Pancreas (tissue), 10 donors: ENCODE measurements at regions not wholly inside any gene's neighbourhood (a gene's known extent, or its start where the extent isn't known, plus 50 kb on each side); places are given as distances from the start of the nearest gene placed in this dataset.
"Not testable (repeated sequence)": the region's sequence is repeated elsewhere in the genome, so short reads cannot be mapped to it uniquely, and the experiment has no call there.

Experiments used
- ATAC-seq, 4 donors: fragments of 200-7000 bp; cut with Tn5 transposase; one replicate each; pipeline versions ENCODE4 v1.8.0 to v1.9.1; 2020; ENCODE audit warnings: mild to moderate bottlenecking in 4 of 4, moderate library complexity in 4 of 4
- DNase-seq, 6 donors: peaks; one replicate each; pipeline ENCODE4 v3.0.0-alpha.2; 2020
- FAIRE-seq: peaks from 2 replicates; lab custom pipeline; 2012; peaks lifted over from hg19 to GRCh38; lab: Jason Lieb, UNC
- H3K27ac ChIP-seq, 4 donors: fragments of 200-600 bp; sonication (generic); 1 replicate in 3 of 4; 2 replicates in 1 of 4; pipeline versions ENCODE4 v1.5.0 to v1.8.0; 2020
- H3K27me3 ChIP-seq, 4 donors: fragments of 200-600 bp; one replicate each; pipeline ENCODE4 v1.8.0; 2021
- H3K36me3 ChIP-seq, 3 donors: fragments of 200-600 bp; sonication (generic) in 1 of 3; one replicate each; pipeline versions ENCODE4 v1.5.0 to v1.8.0; 2020 to 2021
- H3K4me1 ChIP-seq, 3 donors: fragments of 200-600 bp; one replicate each; pipeline ENCODE4 v1.8.0; 2021
- H3K4me3 ChIP-seq, 4 donors: fragments of 200-600 bp; sonication (generic) in 2 of 4; one replicate each; pipeline versions ENCODE4 v1.5.0 to v1.8.0; 2020 to 2021
- H3K9me3 ChIP-seq, 4 donors: fragments of 200-600 bp; one replicate each; pipeline ENCODE4 v1.8.0; 2021
- WGBS, 2 donors: extraction: QIAGEN DNeasy Blood & Tissue Kit; methylation state at CpG; one replicate each; pipeline ENCODE4 v1.1.7; 2013; 5-methylcytosine and 5-hydroxymethylcytosine counted together
- intact Hi-C, 3 donors: fragments of 100-400 bp; cut with DNase I; formaldehyde crosslinking; loops; one replicate each; pipeline versions ENCODE4 v1.11.1 to v1.14.2; 2022
- TF ChIP-seq, protein P1 (sequence below), 4 donors: fragments of 200-600 bp; sonication (generic) in 3 of 4; IDR thresholded peaks; one replicate each; pipeline versions ENCODE4 v1.5.0 to v1.8.0; 2021; ENCODE audit warnings: antibody characterized with exemption in 4 of 4
- donor health status: healthy with polysubstance abuse.
- donor health status: DM: no; HTN: no; CAD: no; lungs with moderate emphysema.
- donor health status: DM: no; HTN: no; CAD: no.
- donor health status: control.
- donor health status: control.
- donor health status: Bipolar disorder and iron deficiency.
- donor health status: DM: yes; HTN: yes; CAD: no.
- donor health status: DM: no; HTN: no; CAD: no.
- donor health status: DM: no; HTN: no; CAD: no.
- donor health status: DM: yes; HTN: yes; CAD: no.

DNA sequence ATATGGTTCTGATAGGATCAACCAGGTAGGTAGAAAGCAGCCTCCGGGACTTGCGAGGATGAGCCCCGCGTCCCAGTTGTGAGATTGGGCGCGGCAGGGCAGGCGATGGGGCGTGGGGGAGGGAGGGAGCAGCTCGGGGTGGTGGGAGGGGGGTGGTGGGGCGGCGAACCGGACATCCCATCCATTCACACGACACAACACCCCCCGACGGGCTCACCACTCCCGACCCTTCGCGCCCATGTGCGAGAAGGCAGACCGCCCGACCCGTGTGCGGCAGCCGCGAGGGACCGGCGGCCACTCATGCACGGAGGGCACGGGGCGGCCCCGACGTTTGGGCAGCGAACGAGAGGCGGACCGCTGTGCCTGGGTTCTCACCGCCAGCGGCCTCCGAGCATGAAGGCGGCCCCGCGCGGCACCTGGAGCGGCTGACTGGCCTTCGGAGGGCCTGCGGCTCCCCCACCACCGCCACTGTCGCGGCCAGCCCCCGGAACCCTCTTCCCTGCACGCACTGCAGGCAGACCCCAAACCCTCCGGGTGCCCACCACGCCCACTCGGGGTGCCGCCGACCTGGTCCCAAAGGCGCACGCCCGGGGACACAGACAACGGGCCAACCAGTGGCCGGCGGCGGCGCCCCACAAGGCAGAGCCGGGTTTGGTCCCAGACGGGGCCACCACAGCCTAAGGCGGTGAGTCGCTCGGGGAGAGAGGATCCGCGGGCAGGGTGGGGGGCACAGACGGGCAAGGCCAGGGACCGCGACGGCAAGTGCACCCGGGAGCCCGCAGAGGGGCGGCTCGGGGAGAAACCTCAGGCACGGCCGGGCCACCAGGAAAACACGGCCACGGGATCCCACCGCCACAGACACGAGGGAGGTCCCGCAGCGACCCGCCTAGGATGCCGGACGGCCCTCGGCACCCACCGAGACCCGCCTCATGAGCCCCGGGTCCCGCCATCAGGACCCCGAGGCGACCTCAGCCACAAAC, 769.2 kb upstream of the DEFB115 start:
- Histone ChIP-seq H3K27me3 (no peaks in the 10 kb centered on the region), H3K4me1 (no peaks in the 10 kb centered on the region), H3K36me3 (no peaks in the 10 kb centered on the region), H3K4me3 (no peak overlapping the region), H3K9me3 (no peaks in the 10 kb centered on the region), H3K27ac (no peak overlapping the region)
- no peak for ATAC-seq
- TF ChIP-seq, protein P1, sequence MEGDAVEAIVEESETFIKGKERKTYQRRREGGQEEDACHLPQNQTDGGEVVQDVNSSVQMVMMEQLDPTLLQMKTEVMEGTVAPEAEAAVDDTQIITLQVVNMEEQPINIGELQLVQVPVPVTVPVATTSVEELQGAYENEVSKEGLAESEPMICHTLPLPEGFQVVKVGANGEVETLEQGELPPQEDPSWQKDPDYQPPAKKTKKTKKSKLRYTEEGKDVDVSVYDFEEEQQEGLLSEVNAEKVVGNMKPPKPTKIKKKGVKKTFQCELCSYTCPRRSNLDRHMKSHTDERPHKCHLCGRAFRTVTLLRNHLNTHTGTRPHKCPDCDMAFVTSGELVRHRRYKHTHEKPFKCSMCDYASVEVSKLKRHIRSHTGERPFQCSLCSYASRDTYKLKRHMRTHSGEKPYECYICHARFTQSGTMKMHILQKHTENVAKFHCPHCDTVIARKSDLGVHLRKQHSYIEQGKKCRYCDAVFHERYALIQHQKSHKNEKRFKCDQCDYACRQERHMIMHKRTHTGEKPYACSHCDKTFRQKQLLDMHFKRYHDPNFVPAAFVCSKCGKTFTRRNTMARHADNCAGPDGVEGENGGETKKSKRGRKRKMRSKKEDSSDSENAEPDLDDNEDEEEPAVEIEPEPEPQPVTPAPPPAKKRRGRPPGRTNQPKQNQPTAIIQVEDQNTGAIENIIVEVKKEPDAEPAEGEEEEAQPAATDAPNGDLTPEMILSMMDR (IDR thresholded peaks at IDR 0.05) = no peak
- no peak for FAIRE-seq
- WGBS, 2 donors = 42 to 49% methylated on average over 75 to 97 of the region's 97 CpGs
- peak in 1 of 6 donors; percentile 62 for DNase-seq
- intact Hi-C loops = no loop called here

DNA sequence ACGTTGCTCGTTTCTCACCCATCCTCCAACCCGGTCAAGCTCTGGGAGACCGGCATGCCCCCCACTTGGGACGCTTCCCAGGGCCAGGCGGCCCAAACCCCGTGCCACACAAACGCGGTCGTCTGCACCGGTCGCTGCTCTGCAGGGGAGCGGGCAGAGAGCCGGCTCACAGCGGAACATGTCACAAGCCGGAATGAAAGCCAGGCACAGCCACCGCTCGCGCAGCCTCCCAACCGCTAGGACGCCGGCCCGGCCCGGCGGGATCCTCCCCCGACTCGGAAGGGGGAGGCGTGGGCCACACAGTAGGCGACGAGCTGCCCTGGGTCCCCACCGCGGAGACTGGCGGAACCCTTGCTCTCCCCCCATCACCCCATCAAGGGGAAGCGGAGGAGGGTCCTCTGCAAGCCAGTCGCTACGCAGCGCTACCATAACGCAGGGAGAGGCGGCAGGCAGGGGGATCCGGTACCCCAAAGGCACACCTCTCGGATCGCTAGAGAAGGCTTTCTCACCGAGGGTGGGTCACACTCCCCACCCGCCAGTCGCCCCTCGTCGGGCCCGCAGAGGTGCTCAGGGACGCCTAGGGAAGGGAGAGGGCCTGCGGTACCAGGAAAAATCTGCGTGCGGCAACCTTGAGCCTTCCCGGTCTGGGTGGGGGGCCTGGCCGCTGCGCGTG, 768.4 kb upstream of the DEFB115 start:
- TF ChIP-seq, protein P1 (IDR thresholded peaks at IDR 0.05) = no peak
- ATAC-seq (no peak), FAIRE-seq (no peak), DNase-seq (peak in 2 of 6 donors; percentile 15 to 54)
- Histone ChIP-seq H3K27ac (no peak overlapping the region), H3K9me3 (no peaks in the 10 kb centered on the region), H3K27me3 (no peaks in the 10 kb centered on the region), H3K36me3 (no peaks in the 10 kb centered on the region), H3K4me1 (no peaks in the 10 kb centered on the region), H3K4me3 (no peak overlapping the region)
- intact Hi-C loops = no loop called here
- WGBS, 2 donors = 22 to 32% methylated on average over 41 to 56 of the region's 56 CpGs

DNA sequence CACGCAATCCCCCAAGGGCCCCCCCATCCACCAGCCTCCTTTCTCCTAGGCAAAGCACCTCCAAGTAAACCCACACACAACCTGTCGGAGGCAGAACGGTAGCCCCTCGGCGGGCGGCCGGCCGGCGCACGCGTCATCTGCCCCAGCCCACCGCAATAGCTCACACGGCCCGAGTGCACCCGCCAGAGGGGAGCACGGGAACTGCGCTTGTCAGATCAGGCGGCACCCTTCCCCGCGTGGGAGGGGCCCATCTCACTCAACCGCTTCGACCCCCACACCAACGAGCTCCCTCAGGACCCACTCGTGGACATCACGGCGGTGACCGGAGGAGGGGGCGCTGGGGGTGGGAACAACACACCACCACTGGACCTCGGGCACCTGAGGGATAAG, 767.9 kb upstream of the DEFB115 start:
- H3K9me3 ChIP-seq = no peaks in the 10 kb centered on the region

DNA sequence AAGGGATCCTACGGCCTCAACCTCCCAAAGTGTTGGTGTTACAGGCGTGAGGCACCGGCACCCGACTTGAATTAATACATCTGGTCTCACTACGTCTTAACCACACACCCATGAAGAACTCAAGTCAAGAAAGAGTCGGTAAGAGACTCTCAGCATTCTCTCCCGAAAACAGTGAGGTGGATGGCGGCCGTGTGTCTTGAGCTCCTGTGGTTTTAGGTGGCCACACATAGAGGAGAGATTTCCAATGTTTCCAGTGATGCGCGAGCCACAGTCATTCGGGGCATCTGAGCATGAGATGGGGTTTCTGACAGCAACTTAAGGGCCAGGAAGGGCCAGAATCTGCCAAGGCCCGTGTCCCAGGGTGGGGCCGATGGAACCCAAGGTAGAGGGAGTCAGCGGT, 766.4 kb upstream of the DEFB115 start:
- intact Hi-C loops = no loop called here
- 74 to 84% methylated on average over 15 of the region's 15 CpGs for WGBS, 2 donors
- DNase-seq = peak in 1 of 6 donors; percentile 15
- TF ChIP-seq, protein P1 (IDR thresholded peaks at IDR 0.05) = no peak
- no peak for ATAC-seq
- Histone ChIP-seq H3K27ac (no peak overlapping the region), H3K4me3 (no peak overlapping the region), H3K4me1 (no peaks in the 10 kb centered on the region), H3K27me3 (no peaks in the 10 kb centered on the region), H3K36me3 (no peaks in the 10 kb centered on the region), H3K9me3 (no peaks in the 10 kb centered on the region)
- no peak for FAIRE-seq

More for the DNA sequence above, 767.9 kb upstream of the DEFB115 start:
- intact Hi-C loops = no loop called here
- Histone ChIP-seq H3K36me3 (no peaks in the 10 kb centered on the region), H3K4me1 (no peaks in the 10 kb centered on the region), H3K27me3 (no peaks in the 10 kb centered on the region), H3K27ac (no peak overlapping the region), H3K4me3 (no peak overlapping the region)
- DNase-seq = peak in 1 of 6 donors; percentile 57
- WGBS, 2 donors = 55% methylated on average over 21 to 29 of the region's 29 CpGs
- FAIRE-seq = no peak
- TF ChIP-seq, protein P1 (IDR thresholded peaks at IDR 0.05) = no peak
- no peak for ATAC-seq

DNA sequence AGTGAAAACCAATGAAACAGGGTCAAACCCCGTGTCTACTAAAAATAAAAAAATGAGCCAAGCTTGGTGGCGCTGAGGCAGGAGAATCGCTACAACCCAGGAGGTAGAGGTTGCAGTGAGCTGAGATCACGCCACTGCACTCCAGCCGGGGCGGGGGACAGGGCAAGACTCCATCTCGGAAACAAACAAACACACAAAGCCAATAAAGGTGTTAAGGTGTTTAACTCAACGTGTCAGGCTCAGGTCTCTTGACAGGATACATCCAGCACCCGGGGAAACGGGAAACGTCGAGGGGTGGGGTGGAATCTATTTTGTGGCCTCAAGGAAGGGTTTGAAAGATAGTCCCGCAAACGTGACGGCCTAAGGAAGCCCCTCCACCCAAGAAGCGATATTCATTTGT, 760.8 kb upstream of the DEFB115 start:
- intact Hi-C loops, H3K4me3 ChIP-seq, H3K4me1 ChIP-seq, DNase-seq, H3K9me3 ChIP-seq, H3K36me3 ChIP-seq, ATAC-seq, H3K27me3 ChIP-seq, FAIRE-seq, H3K27ac ChIP-seq: not testable (repeated sequence)
- 55 to 68% methylated on average over 16 of the region's 16 CpGs for WGBS, 2 donors

DNA sequence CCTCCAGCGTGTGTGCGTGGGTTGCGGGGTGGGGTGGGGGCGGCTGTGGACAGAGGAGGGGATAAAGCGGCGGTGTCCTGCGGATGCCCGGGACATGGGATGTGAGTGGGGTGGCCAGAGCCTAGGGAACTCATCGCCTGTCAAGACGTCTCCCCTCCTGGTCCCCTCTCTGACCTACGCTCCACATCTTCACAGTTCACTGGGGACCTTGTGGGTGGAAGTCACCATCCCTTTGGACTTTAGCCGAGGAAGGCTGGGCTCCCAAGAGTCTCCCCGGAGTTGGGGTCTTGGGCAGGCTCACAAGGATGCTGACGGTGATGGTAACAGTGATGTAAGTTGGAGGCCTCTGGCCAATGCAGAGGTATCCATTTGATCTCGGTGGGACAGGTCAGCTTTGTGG, 760.3 kb upstream of the DEFB115 start:
- DNase-seq = peak in 1 of 6 donors; percentile 22
- WGBS, 2 donors = 76 to 81% methylated on average over 14 to 15 of the region's 15 CpGs
- FAIRE-seq, H3K27ac ChIP-seq, ATAC-seq, H3K27me3 ChIP-seq, H3K4me3 ChIP-seq, H3K9me3 ChIP-seq, H3K36me3 ChIP-seq, H3K4me1 ChIP-seq, intact Hi-C loops: not testable (repeated sequence)
